GM18861 (cell line): ENCODE measurements at regions not wholly inside any gene's neighbourhood (a gene's known extent, or its start where the extent isn't known, plus 50 kb on each side); places are given as distances from the start of the nearest gene placed in this dataset.

Experiments
- ATAC-seq: cut with Tn5 transposase; IDR thresholded peaks from one replicate; pipeline ENCODE4 v1.9.1; 2021; ENCODE audit not compliant: unreplicated experiment

- no peak for ATAC-seq
These were observed 256.9 kb downstream of the GPATCH2 start for GRCh38 chr1:217373761-217374701.

DNA sequence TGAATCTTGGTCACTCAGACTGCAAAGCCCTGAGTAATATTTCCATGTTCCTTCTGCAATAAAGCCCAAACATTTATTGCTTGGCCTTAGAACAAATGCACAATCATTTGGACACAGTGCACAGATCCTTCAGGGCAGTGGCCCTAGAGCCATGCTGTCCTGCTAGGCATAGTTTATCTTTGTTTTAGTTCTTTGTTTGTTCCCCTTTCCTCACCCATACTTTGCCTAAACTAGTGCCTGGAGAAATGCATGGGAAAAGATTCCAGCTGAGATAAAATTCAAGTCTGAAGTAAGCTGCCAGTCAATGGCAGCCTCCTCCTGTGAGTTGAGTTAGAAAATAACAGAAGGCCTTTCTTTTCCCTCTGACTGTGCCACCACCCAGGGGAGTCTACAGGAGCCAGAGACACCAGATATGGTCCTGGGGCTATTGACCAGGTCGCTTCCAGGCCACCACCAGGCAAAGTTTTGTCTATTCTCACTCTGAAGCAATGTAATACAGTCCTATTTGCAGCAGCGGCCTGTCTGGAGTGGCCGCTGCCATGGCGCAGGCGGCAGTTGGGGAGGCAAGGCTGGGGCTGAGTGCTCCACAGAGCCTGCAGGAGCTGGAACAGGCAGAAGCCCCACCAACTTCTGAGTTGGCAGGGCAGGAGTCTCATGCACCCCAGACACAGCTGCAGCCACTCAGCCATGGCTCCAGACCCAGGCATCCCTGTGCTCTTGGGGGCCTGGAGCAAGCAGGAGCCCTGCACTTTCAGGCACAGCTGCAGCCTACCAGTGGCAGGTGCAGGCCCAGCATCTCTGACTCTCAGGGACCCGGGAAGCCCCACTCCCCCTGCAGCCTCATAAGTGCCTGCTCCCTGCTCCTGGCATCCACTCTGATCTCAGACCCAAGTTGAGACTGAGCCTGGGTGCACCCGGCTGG is 258.6 kb downstream of the GPATCH2 start:
- ATAC-seq = no peak

DNA sequence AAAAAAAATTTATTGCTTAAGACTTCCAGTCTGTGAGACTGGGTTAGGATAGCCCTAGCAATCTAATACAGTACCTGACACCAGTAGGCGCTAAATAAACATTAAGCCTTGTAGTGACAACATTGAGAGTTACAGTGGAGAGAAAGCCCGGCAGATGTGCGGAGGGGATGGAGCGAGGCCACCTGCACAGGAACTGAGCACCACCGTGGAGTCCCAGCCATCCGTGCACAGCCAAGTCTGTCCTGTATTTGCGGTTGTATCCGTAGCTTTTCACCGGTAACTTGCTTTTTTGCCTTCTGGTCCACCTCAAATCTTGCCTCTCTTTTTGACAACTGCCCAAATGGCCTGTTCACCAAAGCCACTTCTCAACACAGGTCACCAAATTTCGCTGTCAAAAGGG is 260.1 kb downstream of the GPATCH2 start:
- ATAC-seq = no peak

DNA sequence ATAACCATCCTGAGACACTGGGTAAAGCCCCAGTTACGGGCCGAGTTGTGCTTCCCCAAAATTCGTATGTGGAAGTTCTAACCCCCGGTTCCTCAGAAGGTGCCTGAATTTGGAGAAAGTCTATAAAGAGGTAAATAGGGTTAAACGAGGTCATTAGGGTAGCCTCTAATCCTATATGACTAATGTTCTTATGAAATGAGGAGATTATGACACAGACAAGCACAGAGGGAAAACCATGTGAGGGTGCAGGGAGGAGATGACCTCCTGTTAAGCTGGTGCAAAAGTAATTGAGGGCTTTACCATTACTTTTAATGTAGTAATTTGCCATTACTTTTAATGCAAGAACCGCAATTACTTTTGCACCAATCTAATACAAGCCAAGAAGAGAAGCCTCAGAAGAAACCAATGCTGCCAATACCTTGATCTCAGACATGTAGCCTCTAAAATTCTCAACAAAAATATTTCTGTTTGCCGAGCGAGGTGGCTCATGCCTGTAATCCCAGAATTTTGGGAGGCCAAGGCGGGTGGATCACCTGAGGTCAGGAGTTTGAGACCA is 260.8 kb downstream of the GPATCH2 start:
- ATAC-seq = no peak

DNA sequence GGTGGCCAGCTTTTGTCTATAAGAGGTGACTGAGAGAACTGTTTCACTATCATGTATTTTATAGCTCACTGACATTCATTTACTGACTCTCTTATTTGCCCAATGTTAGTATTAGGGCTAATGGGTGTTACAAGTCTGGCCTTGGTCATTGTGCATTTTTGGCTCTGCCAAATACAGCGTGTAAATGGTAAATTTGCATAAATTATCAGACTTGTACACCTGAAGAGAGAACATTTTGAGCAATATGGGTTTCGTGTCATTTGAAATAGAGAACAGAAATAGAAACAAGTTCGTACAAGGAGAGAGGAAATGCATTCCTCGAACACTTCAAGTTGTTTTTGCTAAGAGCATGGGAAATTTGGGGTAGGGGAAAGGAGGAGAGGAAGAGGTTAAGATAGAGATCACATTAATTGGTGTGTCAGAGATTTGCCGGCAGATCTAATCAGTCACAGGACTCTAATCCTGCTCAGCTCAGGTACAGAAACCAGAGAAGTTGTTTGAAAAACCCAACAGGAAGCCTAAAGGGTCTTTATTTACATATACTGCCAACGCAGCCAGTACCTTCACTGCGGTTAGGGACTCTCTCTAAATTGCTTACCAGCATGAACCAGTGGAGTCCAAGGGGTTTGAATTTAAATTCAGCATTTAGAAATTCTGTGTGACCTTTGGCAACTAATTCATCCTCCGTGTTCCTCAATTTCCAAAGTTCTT is 261.5 kb downstream of the GPATCH2 start:
- peak; percentile 92 for ATAC-seq

DNA sequence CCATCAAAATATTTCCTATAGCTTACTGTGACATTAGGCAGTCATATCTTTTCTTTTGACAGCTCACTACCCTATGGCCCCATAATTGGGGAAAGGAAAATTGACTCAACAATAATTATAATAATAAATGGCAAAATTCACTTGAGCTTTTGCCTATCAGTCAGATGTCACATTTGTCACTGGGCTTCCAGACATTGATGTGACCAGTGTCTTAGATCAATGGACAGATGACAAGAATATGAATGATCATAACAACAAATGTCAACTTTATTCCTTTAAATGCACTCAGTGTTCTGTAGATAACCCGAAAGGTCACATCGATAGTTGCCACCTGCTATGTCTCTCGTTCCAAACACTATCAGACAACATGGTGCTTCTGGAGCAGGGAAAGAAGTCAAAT is 266.7 kb downstream of the GPATCH2 start:
- ATAC-seq = no peak

GRCh38 chr1:217363319-217363718 is 267.6 kb downstream of the GPATCH2 start:
- no peak for ATAC-seq

DNA sequence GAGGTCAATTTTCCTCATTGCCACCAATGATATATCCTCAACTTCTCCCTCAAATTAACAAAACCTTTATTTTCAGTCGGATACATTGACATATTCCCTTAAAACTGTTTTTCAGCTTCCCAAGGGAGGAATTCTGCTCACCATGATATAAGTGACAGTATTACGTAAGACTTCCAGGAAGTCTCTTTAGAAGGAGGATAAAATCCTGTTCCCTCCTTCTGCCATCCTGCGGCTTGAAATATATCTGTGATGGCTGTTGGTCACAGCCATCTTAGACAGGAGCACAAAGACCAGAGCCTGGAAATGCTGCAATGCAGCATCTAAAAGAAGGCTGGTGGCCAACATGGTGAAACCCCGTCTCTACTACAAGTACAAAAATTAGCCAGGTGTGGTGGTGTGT is 270.4 kb downstream of the GPATCH2 start:
- ATAC-seq = no peak

DNA sequence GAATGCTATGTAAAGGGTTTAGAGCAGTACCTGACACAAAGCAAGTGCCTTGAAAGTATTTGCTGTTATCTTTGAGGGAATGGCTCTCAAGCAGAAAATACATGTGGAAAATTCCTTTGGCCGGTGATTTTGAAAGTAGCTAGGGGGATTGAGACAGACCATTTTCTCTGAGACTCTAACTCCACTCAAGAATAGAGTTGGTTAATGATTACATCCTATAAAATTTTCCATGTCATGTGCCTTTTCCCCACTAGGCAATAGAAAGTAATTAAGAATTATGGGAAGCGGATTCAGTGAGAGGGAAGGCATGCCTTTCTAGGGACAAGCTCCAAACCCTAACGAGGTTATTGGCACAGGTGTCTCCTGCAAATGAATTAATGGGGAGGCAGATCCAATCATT is 276.0 kb downstream of the GPATCH2 start:
- no peak for ATAC-seq

GRCh38 chr1:217348960-217349664 is 281.8 kb downstream of the GPATCH2 start:
- ATAC-seq = no peak

DNA sequence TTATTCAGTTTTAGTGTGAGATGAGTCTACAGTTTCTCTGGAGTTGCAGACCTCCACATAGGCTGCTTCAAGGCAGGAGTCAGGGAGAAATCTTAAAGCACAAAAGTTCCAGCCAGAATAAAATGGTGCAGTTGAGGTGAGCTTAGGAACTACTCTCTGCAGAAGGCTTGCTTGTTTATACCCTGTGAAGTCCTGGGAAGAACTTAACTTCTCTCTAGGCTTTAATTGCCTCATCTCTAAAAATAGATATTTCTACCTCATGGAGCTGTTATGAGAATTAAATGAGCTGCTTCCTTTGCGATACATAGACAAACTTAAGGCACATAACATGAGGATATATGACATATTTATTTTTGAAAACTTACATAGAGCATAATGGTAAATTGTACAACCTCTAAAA is 286.2 kb downstream of the GPATCH2 start:
- no peak for ATAC-seq

- no peak for ATAC-seq
These were observed 287.0 kb downstream of the GPATCH2 start for GRCh38 chr1:217343907-217344306.

- no peak for ATAC-seq
These were observed 288.8 kb downstream of the GPATCH2 start for GRCh38 chr1:217342105-217342504.

DNA sequence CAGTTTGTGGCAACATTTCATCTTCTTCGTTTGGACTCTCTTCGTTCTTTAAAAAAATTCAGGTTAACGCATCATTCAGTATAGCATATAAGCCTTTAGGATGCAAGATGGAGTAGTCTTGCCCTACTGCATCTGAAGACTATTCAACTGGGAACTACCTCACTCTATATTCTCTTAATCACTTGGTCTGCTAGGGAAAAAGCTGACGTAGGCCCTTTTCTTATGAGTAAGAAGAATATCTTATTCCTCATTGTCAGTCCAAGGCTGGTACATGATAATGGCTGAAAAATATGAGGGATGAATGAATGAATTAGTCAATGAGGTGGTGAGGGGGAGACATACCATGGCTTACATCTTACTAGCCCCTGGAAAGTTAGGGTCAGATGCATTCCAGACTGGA is 294.2 kb downstream of the GPATCH2 start:
- no peak for ATAC-seq

GRCh38 chr1:217333939-217334338 is 297.0 kb downstream of the GPATCH2 start:
- peak; percentile 77 for ATAC-seq

DNA sequence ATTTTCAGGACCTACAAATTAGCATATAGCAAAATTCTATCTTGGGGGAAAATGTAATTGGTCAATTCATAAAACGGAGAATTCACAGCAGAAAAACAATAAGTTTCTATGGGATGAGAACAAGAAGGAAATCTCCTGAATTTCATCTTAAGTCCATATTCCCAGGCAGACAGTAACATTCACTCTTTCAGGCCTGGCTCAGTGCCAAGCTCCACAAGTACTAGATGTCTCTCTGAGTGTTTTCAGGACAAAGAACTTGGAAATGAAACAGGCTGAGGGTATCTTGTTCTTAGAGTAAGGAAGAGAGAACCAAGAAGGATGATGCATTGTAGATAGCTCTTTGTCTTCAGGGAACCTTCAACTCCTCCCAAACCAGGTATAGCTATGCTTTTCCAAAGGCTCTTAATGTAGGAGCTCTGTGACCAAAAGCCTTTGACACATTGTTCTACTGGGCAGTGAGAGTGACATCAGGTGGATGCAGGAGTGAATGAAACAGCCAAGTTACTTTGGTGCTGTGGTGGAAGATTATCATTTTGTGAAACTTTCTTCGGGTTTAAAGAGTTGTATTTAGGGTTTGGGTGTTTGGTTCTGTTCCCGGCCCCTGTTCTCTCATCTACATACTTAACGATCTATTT is 298.3 kb downstream of the GPATCH2 start:
- no peak for ATAC-seq

GRCh38 chr1:217331698-217332097 is 299.2 kb downstream of the GPATCH2 start:
- ATAC-seq = no peak

- ATAC-seq = no peak
These were observed 303.0 kb downstream of the GPATCH2 start for GRCh38 chr1:217327901-217328300.

DNA sequence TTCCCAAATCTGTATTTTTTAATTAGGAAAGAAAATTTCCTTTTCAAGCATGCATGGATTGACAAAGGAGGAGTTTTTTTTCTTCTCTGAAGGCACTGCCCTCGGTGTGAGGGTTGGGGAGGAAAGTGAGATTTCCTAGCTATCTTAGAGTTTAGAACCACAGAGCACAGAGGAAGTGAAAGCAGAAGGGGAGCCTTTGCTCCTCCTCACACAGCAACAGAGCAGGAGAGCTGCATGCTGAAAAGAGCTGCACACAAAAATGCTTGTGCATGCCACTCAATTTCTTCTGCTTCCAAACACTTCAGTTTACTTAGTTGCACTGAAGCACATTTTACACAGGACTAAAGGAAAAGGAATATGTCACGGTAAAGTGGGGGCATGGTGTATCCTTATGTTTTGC is 308.1 kb downstream of the GPATCH2 start:
- ATAC-seq = peak; percentile 100

DNA sequence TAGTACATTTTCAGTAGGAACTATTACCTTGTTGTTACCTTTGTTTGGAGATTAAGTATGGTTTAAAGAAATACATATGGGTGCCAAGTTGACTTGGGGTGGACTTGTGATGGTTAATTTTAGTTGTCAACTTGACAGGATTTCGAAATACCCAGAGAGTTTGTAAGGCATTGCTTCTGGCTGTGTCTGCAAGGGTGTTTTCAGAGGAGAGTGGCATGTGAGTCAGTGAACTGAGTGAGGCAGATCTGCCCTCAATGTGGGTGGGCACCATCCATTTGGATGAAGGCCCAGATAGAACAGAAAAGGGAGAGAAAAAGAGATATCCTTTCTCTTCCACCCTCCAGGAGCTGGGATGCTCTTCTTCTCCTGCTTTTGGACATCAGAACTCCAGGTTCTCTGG is 315.5 kb downstream of the GPATCH2 start:
- no peak for ATAC-seq
